ENCODE measurements at regions not wholly inside any gene's neighbourhood (a gene's known extent, or its start where the extent isn't known, plus 50 kb on each side); places are given as distances from the start of the nearest gene placed in this dataset.
A peak's percentile ranks its signal among the peaks of the same experiment; 100 is the strongest.

GRCh38 chr10:93248583-93249227, 175.0 kb downstream of the CYP26A1 start:
- TF ChIP-seq, protein P1, sequence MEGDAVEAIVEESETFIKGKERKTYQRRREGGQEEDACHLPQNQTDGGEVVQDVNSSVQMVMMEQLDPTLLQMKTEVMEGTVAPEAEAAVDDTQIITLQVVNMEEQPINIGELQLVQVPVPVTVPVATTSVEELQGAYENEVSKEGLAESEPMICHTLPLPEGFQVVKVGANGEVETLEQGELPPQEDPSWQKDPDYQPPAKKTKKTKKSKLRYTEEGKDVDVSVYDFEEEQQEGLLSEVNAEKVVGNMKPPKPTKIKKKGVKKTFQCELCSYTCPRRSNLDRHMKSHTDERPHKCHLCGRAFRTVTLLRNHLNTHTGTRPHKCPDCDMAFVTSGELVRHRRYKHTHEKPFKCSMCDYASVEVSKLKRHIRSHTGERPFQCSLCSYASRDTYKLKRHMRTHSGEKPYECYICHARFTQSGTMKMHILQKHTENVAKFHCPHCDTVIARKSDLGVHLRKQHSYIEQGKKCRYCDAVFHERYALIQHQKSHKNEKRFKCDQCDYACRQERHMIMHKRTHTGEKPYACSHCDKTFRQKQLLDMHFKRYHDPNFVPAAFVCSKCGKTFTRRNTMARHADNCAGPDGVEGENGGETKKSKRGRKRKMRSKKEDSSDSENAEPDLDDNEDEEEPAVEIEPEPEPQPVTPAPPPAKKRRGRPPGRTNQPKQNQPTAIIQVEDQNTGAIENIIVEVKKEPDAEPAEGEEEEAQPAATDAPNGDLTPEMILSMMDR (IDR thresholded peaks at IDR 0.05) = no peak
- TF ChIP-seq ZFX (IDR thresholded peaks at IDR 0.05; ENCODE audit: borderline replicate concordance) = no peak
- no peak overlapping the region for H3K27ac ChIP-seq

DNA sequence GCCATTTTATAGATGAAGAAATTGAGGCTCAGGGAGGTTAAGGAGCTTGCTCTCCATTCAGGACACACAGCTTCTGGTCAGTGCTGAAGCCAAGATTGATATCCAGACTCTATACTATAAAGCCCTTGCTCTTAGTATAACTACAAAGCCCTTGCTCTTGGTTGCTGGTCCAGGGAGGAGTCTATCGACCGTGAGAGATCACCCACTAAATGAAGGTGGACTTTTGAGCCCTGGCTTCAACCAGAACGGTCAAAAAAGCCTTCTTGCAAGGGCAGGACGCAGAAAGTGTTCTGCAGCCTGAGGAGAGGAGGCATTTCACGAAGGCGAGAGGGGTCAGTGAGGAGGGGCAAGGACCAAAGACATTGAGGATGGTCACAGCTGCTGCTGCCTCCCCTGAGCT, 176.3 kb downstream of the CYP26A1 start:
- H3K27ac ChIP-seq = no peak overlapping the region
- TF ChIP-seq, protein P1 (IDR thresholded peaks at IDR 0.05) = no peak
- no peak for TF ChIP-seq ZFX (IDR thresholded peaks at IDR 0.05; ENCODE audit: borderline replicate concordance)

GRCh38 chr10:93254180-93254853, 180.6 kb downstream of the CYP26A1 start:
- TF ChIP-seq, protein P1 (IDR thresholded peaks at IDR 0.05) = no peak
- TF ChIP-seq ZFX (IDR thresholded peaks at IDR 0.05; ENCODE audit: borderline replicate concordance) = no peak
- peak overlapping the region; percentile 49 for H3K27ac ChIP-seq

DNA sequence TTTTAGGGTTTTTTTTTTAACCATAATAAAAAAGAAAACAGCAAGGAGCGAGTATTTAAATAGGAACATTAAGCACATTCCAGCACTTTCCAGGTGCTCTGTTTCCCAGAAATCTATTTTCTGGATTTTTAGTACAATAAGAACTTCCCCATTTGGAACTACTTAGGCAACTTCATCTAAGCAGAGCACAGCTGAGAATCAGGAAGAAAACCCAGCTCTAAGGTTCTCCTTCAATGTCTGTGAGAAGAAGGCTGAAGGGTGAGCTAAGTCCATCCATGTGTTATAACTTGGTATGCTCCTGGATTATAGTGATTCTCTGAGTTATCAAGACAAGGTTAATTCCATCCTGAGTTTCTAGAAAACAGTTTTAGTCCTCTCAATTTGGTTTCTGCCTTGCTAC, 181.9 kb downstream of the CYP26A1 start:
- no peak for TF ChIP-seq ZFX (IDR thresholded peaks at IDR 0.05; ENCODE audit: borderline replicate concordance)
- TF ChIP-seq, protein P1 (IDR thresholded peaks at IDR 0.05) = no peak
- no peak overlapping the region for H3K27ac ChIP-seq
